ENCODE measurements at regions not wholly inside any gene's neighbourhood (a gene's known extent, or its start where the extent isn't known, plus 50 kb on each side); places are given as distances from the start of the nearest gene placed in this dataset.
A peak's percentile ranks its signal among the peaks of the same experiment; 100 is the strongest.
"Not testable (repeated sequence)": the region's sequence is repeated elsewhere in the genome, so short reads cannot be mapped to it uniquely, and the experiment has no call there.

GRCh38 chr6:149140137-149140909 lies 177.2 kb upstream of the TAB2 start:
- no peak for TF ChIP-seq EZH2phosphoT487 (IDR thresholded peaks at IDR 0.05; ENCODE audit: borderline replicate concordance, low read depth, low read length)
- no peak for TF ChIP-seq CTCF (conservative IDR thresholded peaks at IDR 0.05; ENCODE audit: low read length)
- no peak overlapping the region for H3K4me2 ChIP-seq (ENCODE audit: low read length)
- no peaks in the 10 kb centered on the region for H3K4me1 ChIP-seq (ENCODE audit: insufficient read depth, low read length, poor library complexity, severe bottlenecking)
- H4K20me1 ChIP-seq (ENCODE audit: insufficient read depth, low read length), result no peaks in the 10 kb centered on the region
- H3K36me3 ChIP-seq (ENCODE audit: insufficient read depth, low read length), result no peaks in the 10 kb centered on the region
- no peaks in the 10 kb centered on the region for H3K9me2 ChIP-seq (ENCODE audit: insufficient read depth, low read length)
- no TSS peak for BruUV-seq (replicated peaks)
- no peak overlapping the region for H3K4me3 ChIP-seq (ENCODE audit: low read depth, low read length, poor library complexity, severe bottlenecking)
- H2AFZ ChIP-seq (ENCODE audit: low read length), result peak overlapping the region; percentile 21; the same call in 1 of the 2 replicates
- DNase-seq (ENCODE audit: low spot score), result no peak
- ChIA-PET POLR2A (interaction anchor here (0.7 kb wide), 1 partner anchor 196 kb away, joined by 4 read pairs; no protein-coding TSS in a partner anchor), CTCF (ENCODE audit: unreplicated experiment) (no interaction called here)
- H3K9me3 ChIP-seq (ENCODE audit: low read length), result no peaks in the 10 kb centered on the region
- no peak overlapping the region for H3K27ac ChIP-seq (ENCODE audit: low read depth, low read length, poor library complexity, severe bottlenecking)
- H3K79me2 ChIP-seq (ENCODE audit: insufficient read depth, low read depth, low read length), result no peaks in the 10 kb centered on the region
- intact Hi-C loops (cut with micrococcal nuclease; ENCODE audit: unreplicated experiment), result no loop called here

- H3K4me2 ChIP-seq (ENCODE audit: low read length), result no peak overlapping the region
- POLR2A ChIA-PET, result no interaction called here
- DNase-seq (ENCODE audit: low spot score), result no peak
- no peaks in the 10 kb centered on the region for H3K9me2 ChIP-seq (ENCODE audit: insufficient read depth, low read length)
- no peaks in the 10 kb centered on the region for H3K79me2 ChIP-seq (ENCODE audit: insufficient read depth, low read depth, low read length)
- H3K36me3 ChIP-seq (ENCODE audit: insufficient read depth, low read length), result no peaks in the 10 kb centered on the region
- intact Hi-C loops (cut with micrococcal nuclease; ENCODE audit: unreplicated experiment), result no loop called here
- BruUV-seq (replicated peaks), result no TSS peak
- no peak for TF ChIP-seq CTCF (conservative IDR thresholded peaks at IDR 0.05; ENCODE audit: low read length)
- TF ChIP-seq EZH2phosphoT487 (IDR thresholded peaks at IDR 0.05; ENCODE audit: borderline replicate concordance, low read depth, low read length), result no peak
- CTCF ChIA-PET (ENCODE audit: unreplicated experiment), result no interaction called here
- H3K27ac ChIP-seq (ENCODE audit: low read depth, low read length, poor library complexity, severe bottlenecking), result no peak overlapping the region
- no peaks in the 10 kb centered on the region for H3K9me3 ChIP-seq (ENCODE audit: low read length)
- no peaks in the 10 kb centered on the region for H3K4me1 ChIP-seq (ENCODE audit: insufficient read depth, low read length, poor library complexity, severe bottlenecking)
- H2AFZ ChIP-seq (ENCODE audit: low read length), result 0 out of 2 replicates have a peak overlapping the region, but pooled peaks have one; percentile 21
- H4K20me1 ChIP-seq (ENCODE audit: insufficient read depth, low read length), result no peaks in the 10 kb centered on the region
- no peak overlapping the region for H3K4me3 ChIP-seq (ENCODE audit: low read depth, low read length, poor library complexity, severe bottlenecking)
Observed at GRCh38 chr6:149140910-149141290, 176.6 kb upstream of the TAB2 start.

GRCh38 chr6:149142924-149143429 lies 174.5 kb upstream of the TAB2 start:
- no TSS peak for BruUV-seq (replicated peaks)
- intact Hi-C loops (cut with micrococcal nuclease; ENCODE audit: unreplicated experiment), result no loop called here
- H3K4me2 ChIP-seq (ENCODE audit: low read length), result no peak overlapping the region
- CTCF ChIA-PET (ENCODE audit: unreplicated experiment), result no interaction called here
- H3K36me3 ChIP-seq (ENCODE audit: insufficient read depth, low read length), result no peaks in the 10 kb centered on the region
- H4K20me1 ChIP-seq (ENCODE audit: insufficient read depth, low read length), result no peaks in the 10 kb centered on the region
- H3K4me3 ChIP-seq (ENCODE audit: low read depth, low read length, poor library complexity, severe bottlenecking), result no peak overlapping the region
- no peak overlapping the region for H3K27ac ChIP-seq (ENCODE audit: low read depth, low read length, poor library complexity, severe bottlenecking)
- no peak for DNase-seq (ENCODE audit: low spot score)
- no peaks in the 10 kb centered on the region for H3K79me2 ChIP-seq (ENCODE audit: insufficient read depth, low read depth, low read length)
- TF ChIP-seq CTCF (conservative IDR thresholded peaks at IDR 0.05; ENCODE audit: low read length) (no peak), EZH2phosphoT487 (IDR thresholded peaks at IDR 0.05; ENCODE audit: borderline replicate concordance, low read depth, low read length) (no peak)
- POLR2A ChIA-PET, result interaction anchor here (0.8 kb wide), 1 partner anchor 53 kb away, joined by 3 read pairs; no protein-coding TSS in a partner anchor
- H3K4me1 ChIP-seq (ENCODE audit: insufficient read depth, low read length, poor library complexity, severe bottlenecking), result no peaks in the 10 kb centered on the region
- H2AFZ ChIP-seq (ENCODE audit: low read length), result no peak overlapping the region
- no peaks in the 10 kb centered on the region; the same call in 1 of the 2 replicates for H3K9me2 ChIP-seq (ENCODE audit: insufficient read depth, low read length)
- H3K9me3 ChIP-seq (ENCODE audit: low read length), result no peaks in the 10 kb centered on the region

- not testable (repeated sequence) for H3K79me2 ChIP-seq (ENCODE audit: insufficient read depth, low read depth, low read length); DNase-seq (ENCODE audit: low spot score)
Observed at GRCh38 chr6:149145800-149146199, 171.7 kb upstream of the TAB2 start.

More at GRCh38 chr6:149145800-149146199, 171.7 kb upstream of the TAB2 start:
- intact Hi-C loops (cut with micrococcal nuclease; ENCODE audit: unreplicated experiment); H4K20me1 ChIP-seq (ENCODE audit: insufficient read depth, low read length); H3K27ac ChIP-seq (ENCODE audit: low read depth, low read length, poor library complexity, severe bottlenecking); H3K4me2 ChIP-seq (ENCODE audit: low read length); H3K36me3 ChIP-seq (ENCODE audit: insufficient read depth, low read length); H2AFZ ChIP-seq (ENCODE audit: low read length); CTCF ChIA-PET (ENCODE audit: unreplicated experiment); H3K9me3 ChIP-seq (ENCODE audit: low read length); H3K9me2 ChIP-seq (ENCODE audit: insufficient read depth, low read length); H3K4me1 ChIP-seq (ENCODE audit: insufficient read depth, low read length, poor library complexity, severe bottlenecking); POLR2A ChIA-PET; BruUV-seq (replicated peaks); H3K4me3 ChIP-seq (ENCODE audit: low read depth, low read length, poor library complexity, severe bottlenecking): not testable (repeated sequence)

All from OCI-LY7 (cell line).